HepG2 (cell line): ENCODE measurements at regions not wholly inside any gene's neighbourhood (a gene's known extent, or its start where the extent isn't known, plus 50 kb on each side); places are given as distances from the start of the nearest gene placed in this dataset.
"Not testable (repeated sequence)": the region's sequence is repeated elsewhere in the genome, so short reads cannot be mapped to it uniquely, and the experiment has no call there.

Experiments used
- ARID2 ChIP-seq: sonication (generic); formaldehyde crosslinking; IDR thresholded peaks from 2 replicates; pipeline ENCODE4 v1.8.1; 2022; ENCODE audit warnings: mild to moderate bottlenecking, missing genetic modification reagents, borderline replicate concordance
- ZBTB7A ChIP-seq: sonication (generic); formaldehyde crosslinking; IDR thresholded peaks from 2 replicates; pipeline ENCODE4 v1.8.0; 2022; ENCODE audit warnings: mild to moderate bottlenecking, missing genetic modification reagents
- ZNF615 ChIP-seq: sonication (generic); formaldehyde crosslinking; IDR thresholded peaks from 2 replicates; pipeline ENCODE4 v1.5.0; 2020; ENCODE audit warnings: mild to moderate bottlenecking, missing genetic modification reagents, borderline replicate concordance

DNA sequence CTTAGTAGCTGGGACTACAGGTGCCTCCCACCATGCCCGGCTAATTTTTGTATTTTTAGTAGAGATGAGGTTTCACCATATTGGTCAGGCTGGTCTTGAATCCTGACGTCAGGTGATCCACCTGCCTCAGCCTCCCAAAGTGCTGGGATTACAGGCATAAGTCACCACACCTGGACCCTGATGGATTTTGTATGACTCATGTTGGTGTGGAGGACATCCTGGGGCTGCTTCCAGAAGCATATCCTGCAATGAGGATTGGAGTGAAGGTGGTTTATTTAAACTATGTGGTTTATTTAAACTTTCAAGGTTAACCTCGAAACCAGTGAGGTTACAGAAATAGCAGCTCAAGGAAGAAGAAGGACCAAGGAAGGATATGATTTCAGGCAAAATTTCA is 176.1 kb downstream of the BTBD3 start:
- TF ChIP-seq ARID2, ZNF615, ZBTB7A (CRISPR knock-in tag): not testable (repeated sequence)
